ENCODE measurements at regions not wholly inside any gene's neighbourhood (a gene's known extent, or its start where the extent isn't known, plus 50 kb on each side); places are given as distances from the start of the nearest gene placed in this dataset.
"Not testable (repeated sequence)": the region's sequence is repeated elsewhere in the genome, so short reads cannot be mapped to it uniquely, and the experiment has no call there.

DNA sequence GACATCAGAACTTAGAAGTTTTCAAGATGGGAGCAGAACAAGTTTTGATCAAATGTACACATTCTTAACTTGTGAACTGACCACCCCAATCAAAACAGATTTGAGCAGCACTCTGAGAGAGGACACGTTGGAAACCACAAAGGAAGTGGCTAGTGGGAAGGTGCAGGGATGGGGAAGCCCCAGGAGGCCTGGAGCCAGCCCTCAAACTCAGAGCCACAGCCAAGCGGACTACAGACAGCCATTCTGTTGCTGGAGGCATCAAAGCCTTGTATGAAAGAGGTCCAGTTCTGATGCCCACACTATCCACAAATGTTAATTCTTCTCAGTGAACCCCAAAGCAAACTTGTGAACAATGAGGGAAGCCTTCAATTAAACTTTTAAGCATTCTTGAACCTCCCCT is 143.6 kb upstream of the RAB4A start:
- CTCF ChIA-PET = no interaction called here
- H3K4me1 Mint-ChIP-seq = peaks cover 40% of the 10 kb centered on the region
- H3K27me3 Mint-ChIP-seq = peaks cover 18% of the 10 kb centered on the region
- no peak overlapping the region for H3K4me3 Mint-ChIP-seq
- POLR2A ChIA-PET = no interaction called here
- H3K36me3 Mint-ChIP-seq (ENCODE audit: low read depth) = no peaks in the 10 kb centered on the region
- DNase-seq = peak; percentile 48
- no peak overlapping the region for H3K27ac Mint-ChIP-seq
- H3K9me3 Mint-ChIP-seq = no peaks in the 10 kb centered on the region

DNA sequence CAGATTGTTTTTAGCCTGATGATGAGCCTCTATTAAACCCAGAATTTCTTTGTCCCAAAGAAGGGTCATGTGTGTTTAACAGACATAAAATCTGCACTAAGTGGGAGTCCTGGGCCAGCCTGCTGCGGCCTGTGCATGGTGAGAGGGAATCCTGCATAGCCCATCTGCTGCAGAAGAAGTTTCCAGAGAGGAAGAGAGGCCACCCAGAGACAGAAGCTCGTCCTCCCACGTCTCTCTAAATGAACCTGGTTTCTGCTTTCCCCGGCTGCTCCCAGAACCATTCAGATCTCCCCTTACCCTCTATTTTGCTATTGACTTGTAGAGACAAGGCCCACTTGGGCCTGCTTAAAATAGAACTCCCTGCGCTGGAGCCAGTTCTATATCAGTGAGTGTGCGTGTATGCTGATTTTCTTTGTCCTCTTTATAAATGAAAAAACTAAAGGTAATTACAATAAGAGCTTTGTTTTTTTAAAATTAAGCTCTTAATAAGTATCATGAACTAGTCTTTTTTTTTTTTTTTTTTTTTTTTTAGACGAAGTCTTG is 142.8 kb upstream of the RAB4A start:
- peaks cover 2% of the 10 kb centered on the region for H3K9me3 Mint-ChIP-seq
- ChIA-PET CTCF (interaction anchor here (0.7 kb wide), 1 partner anchor 15 kb away, joined by 3 read pairs; no protein-coding TSS in a partner anchor), POLR2A (interaction anchor here (1.0 to 3.2 kb wide), 2 partner anchors 11 to 13 kb away, joined by 3 to 12 read pairs; no protein-coding TSS in a partner anchor)
- no peak overlapping the region for H3K27ac Mint-ChIP-seq
- H3K4me3 Mint-ChIP-seq = no peak overlapping the region
- H3K4me1 Mint-ChIP-seq = peaks cover 40% of the 10 kb centered on the region
- no peak for DNase-seq
- no peaks in the 10 kb centered on the region for H3K36me3 Mint-ChIP-seq (ENCODE audit: low read depth)
- H3K27me3 Mint-ChIP-seq = peaks cover 18% of the 10 kb centered on the region

DNA sequence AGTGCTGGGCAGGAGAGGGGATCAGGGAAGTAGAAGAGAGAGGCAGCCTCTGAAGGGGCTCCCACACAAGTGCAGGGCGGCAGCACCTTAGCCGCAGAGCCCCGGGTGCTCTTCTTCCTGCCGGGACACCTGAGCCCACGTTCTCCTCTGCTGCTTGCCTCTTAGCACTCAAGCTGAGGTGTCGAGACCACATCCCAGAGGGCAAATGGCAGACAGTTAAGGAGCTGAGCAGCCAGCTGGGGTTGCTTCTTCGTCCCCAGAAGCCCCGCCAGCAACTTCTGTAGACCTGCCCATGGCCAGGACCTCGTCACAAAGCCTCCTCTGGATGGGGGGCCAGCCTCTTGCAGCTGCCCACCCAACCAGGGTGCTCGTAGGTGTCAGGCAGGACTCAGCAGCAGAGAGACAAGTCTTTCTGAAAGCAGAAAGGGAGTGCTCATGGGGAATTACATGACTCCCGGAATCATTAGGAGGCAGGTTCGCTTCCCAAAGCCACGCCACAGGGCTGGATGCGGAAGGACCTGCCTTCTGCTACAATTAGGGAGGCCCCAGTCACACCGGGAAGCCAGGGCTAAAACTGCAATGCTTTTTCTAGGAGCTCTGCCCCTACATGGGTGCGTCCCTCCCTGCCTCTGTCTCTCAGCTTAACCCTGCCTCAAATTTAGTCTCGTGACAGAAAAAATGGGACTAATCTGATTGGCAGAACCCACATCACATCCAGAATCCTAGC is 141.4 kb upstream of the RAB4A start:
- peaks cover 8% of the 10 kb centered on the region for H3K9me3 Mint-ChIP-seq
- no peak overlapping the region for H3K4me3 Mint-ChIP-seq
- POLR2A ChIA-PET = interaction anchor here (1.0 to 3.2 kb wide), 4 partner anchors 9 to 56 kb away, joined by 3 to 12 read pairs (median 4); no protein-coding TSS in a partner anchor
- CTCF ChIA-PET = interaction anchor here (2.5 kb wide), 1 partner anchor 9 kb away, joined by 9 read pairs; no protein-coding TSS in a partner anchor
- H3K36me3 Mint-ChIP-seq (ENCODE audit: low read depth) = peaks cover 6% of the 10 kb centered on the region
- peak; percentile 26 for DNase-seq
- peaks cover 40% of the 10 kb centered on the region for H3K4me1 Mint-ChIP-seq
- peaks cover 16% of the 10 kb centered on the region for H3K27me3 Mint-ChIP-seq
- no peak overlapping the region for H3K27ac Mint-ChIP-seq

DNA sequence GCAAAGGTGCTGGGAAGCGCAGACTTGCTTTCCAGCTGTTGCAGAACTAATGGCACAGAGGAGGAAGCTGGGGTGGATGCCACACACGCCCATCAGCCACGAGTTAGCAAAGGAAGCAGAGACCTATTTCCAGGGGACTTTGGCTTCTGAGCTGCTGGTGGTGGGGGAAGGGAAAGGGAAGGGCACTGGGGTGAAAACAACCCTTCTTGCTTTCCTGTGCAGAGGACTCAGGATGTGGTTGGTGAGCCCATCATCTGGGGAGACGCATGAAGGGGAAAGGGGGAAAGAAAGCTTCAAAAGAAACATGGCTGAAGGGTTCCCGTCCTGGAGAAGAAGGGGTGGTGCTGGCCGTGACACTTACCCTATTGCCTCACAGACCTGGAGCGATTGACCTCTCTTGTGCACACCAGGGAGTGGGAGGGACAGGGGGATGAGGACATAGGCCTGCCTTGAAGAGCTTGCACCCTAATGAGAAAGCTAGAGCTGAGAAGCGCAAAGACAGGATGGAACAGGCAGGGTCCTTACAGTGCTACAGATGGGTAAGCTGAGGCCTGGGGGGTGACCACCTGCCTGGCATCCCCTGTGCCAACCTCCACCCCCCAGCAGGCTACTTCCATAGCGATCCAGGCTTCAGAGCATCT is 140.8 kb upstream of the RAB4A start:
- H3K9me3 Mint-ChIP-seq = peaks cover 15% of the 10 kb centered on the region
- POLR2A ChIA-PET = interaction anchor here (1.2 to 3.2 kb wide), 3 partner anchors 9 to 55 kb away, joined by 3 to 12 read pairs (median 4); no protein-coding TSS in a partner anchor
- peaks cover 10% of the 10 kb centered on the region for H3K36me3 Mint-ChIP-seq (ENCODE audit: low read depth)
- H3K4me1 Mint-ChIP-seq = peaks cover 40% of the 10 kb centered on the region
- H3K27me3 Mint-ChIP-seq = peaks cover 13% of the 10 kb centered on the region
- peak; percentile 23 for DNase-seq
- no peak overlapping the region for H3K27ac Mint-ChIP-seq
- CTCF ChIA-PET = interaction anchor here (2.5 kb wide), 1 partner anchor 9 kb away, joined by 9 read pairs; no protein-coding TSS in a partner anchor
- H3K4me3 Mint-ChIP-seq = no peak overlapping the region

DNA sequence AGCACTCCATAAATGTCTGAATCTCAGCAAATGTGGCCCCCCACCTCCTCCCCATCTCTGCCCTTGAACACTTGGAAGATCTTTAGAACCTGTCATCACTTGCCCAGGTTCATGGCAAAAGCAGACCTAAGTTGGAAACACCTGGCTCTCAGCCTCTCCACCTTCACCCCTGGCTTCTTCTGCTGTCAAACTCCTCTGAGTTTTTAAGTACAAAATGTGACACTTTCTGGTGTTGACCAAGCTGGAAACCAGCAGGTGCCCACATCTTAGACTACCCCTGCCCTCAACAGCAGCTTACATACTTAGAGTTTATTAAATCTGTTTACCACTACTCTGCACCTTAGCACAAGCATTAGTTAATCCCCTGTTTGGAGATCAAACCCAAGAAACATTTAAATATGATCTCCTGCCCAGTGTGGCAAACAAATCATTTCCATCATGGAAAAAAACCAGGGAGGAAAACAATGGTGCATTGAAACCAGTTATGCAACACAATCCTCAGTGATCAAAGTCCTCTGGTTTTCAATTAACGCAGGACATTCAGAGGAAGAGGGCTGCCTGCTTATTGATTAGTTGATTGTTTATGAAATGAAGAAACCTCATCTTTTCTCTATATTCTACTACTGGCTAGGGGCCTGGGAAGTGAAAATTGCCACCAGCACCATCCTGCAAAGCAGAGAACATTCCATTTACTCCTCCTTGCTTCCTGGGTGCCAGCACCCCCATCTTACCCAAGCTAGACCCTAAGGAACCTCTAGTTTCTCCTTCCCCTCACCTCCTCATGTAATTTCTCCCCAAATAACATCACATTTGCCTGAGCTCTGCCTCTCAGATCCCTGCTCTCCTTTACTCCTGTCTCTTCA is 139.4 kb upstream of the RAB4A start:
- Mint-ChIP-seq H3K4me3 (no peak overlapping the region), H3K36me3 (ENCODE audit: low read depth) (peaks cover 14% of the 10 kb centered on the region), H3K9me3 (peaks cover 27% of the 10 kb centered on the region), H3K27ac (no peak overlapping the region), H3K4me1 (peaks cover 40% of the 10 kb centered on the region), H3K27me3 (peaks cover 8% of the 10 kb centered on the region)
- POLR2A ChIA-PET = interaction anchor here (3.2 kb wide), 1 partner anchor 7 kb away, joined by 12 read pairs; no protein-coding TSS in a partner anchor
- no peak for DNase-seq
- CTCF ChIA-PET = interaction anchor here (1.1 to 2.5 kb wide), 2 partner anchors 7 to 12 kb away, joined by 3 to 9 read pairs; no protein-coding TSS in a partner anchor

DNA sequence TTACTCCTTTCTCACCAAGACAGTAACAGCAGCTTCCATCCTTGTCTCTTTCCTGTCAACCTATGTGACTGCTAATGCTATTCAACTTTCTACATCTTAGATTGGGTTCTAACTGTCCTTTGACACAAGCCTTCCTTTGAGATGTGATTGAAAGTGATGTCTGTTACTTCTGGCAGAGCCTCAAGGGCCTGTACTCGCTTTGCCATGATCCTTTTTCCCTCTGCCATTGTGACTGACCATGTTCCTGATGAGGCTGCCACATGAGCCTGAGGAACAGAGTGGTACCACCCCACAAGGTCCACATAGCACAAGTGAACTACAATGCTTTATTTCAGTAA is 138.8 kb upstream of the RAB4A start:
- CTCF ChIA-PET = interaction anchor here (1.1 kb wide), 1 partner anchor 12 kb away, joined by 3 read pairs; no protein-coding TSS in a partner anchor
- Mint-ChIP-seq H3K9me3 (peaks cover 28% of the 10 kb centered on the region), H3K4me1 (peaks cover 40% of the 10 kb centered on the region), H3K27me3 (peaks cover 7% of the 10 kb centered on the region), H3K27ac (no peak overlapping the region), H3K4me3 (no peak overlapping the region), H3K36me3 (ENCODE audit: low read depth) (peaks cover 14% of the 10 kb centered on the region)
- POLR2A ChIA-PET = no interaction called here
- DNase-seq = no peak

DNA sequence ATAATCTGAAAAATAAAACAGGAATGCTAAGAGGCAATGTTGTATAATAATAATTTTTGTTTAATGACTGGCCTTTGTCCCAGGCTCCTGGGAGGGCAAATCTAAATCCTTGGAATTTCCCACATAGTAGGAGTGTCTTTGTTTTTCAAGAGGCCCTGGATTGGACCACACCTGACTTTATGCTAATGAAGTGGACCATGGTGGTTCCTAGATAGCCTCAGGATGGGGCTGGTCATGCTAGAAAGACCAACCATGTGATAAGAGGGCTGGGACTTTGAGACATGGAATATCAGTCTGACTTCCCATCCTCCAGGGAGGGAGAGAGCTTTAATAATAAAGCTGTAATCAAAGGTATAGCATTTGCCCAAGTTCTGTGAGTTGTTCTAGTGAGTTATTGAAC is 138.2 kb upstream of the RAB4A start:
- H3K4me1 Mint-ChIP-seq = peaks cover 39% of the 10 kb centered on the region

DNA sequence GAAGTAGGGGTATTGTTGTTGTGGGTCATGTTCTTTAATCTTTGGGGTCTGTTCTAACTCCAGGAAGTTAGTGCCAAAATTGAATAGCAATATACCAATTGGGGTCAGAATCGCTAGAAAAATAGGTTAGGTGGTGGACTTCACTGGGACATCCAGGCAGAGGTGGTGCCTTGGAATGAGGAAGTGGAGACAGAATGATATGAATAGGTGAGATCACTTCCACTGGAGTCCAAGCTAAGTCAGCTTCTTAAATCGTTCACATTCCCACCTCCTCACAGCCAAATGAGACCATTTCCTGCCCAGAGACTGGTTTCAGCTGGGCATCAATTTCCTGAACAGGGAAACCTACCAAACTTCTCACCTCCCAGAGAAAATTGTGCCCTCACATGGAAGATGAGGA is 137.8 kb upstream of the RAB4A start:
- Mint-ChIP-seq H3K27ac (no peak overlapping the region), H3K36me3 (ENCODE audit: low read depth) (peaks cover 14% of the 10 kb centered on the region)
- DNase-seq = no peak

More for the DNA sequence above, 138.2 kb upstream of the RAB4A start:
- H3K9me3 Mint-ChIP-seq = peaks cover 28% of the 10 kb centered on the region
- no peak overlapping the region for H3K27ac Mint-ChIP-seq
- peaks cover 7% of the 10 kb centered on the region for H3K27me3 Mint-ChIP-seq
- ChIA-PET POLR2A (no interaction called here), CTCF (interaction anchor here (1.1 kb wide), 1 partner anchor 11 kb away, joined by 3 read pairs; no protein-coding TSS in a partner anchor)
- H3K36me3 Mint-ChIP-seq (ENCODE audit: low read depth) = peaks cover 14% of the 10 kb centered on the region
- DNase-seq = no peak
- H3K4me3 Mint-ChIP-seq = no peak overlapping the region

DNA sequence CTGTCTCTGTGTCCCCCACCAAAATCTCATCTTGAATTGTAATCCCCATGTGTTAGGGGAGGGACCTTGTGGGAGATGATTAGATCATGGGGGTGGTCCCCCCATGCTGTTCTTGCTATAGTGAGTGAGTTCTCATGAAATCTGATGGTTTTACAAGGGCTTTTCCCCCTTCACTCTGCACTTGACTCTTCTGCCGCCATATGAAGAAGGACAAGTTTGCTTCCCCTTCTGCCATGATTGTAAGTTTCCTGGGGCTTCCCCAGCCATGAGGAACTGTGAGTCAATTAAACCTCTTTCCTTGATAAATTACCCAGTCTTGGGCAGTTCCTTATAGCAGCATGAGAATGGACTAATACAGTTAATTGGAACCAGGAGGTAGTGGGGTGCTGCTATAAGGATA is 137.1 kb upstream of the RAB4A start:
- Mint-ChIP-seq H3K4me3 (no peak overlapping the region), H3K4me1 (peaks cover 34% of the 10 kb centered on the region), H3K27me3 (peaks cover 5% of the 10 kb centered on the region), H3K36me3 (ENCODE audit: low read depth) (peaks cover 14% of the 10 kb centered on the region), H3K9me3 (peaks cover 28% of the 10 kb centered on the region), H3K27ac (no peak overlapping the region)
- POLR2A ChIA-PET = no interaction called here
- no peak for DNase-seq
- CTCF ChIA-PET = no interaction called here

More for the DNA sequence above, 137.8 kb upstream of the RAB4A start:
- POLR2A ChIA-PET = no interaction called here
- peaks cover 6% of the 10 kb centered on the region for H3K27me3 Mint-ChIP-seq
- CTCF ChIA-PET = interaction anchor here (1.1 kb wide), 1 partner anchor 10 kb away, joined by 3 read pairs; no protein-coding TSS in a partner anchor
- peaks cover 35% of the 10 kb centered on the region for H3K4me1 Mint-ChIP-seq
- H3K9me3 Mint-ChIP-seq = peaks cover 28% of the 10 kb centered on the region
- no peak overlapping the region for H3K4me3 Mint-ChIP-seq

DNA sequence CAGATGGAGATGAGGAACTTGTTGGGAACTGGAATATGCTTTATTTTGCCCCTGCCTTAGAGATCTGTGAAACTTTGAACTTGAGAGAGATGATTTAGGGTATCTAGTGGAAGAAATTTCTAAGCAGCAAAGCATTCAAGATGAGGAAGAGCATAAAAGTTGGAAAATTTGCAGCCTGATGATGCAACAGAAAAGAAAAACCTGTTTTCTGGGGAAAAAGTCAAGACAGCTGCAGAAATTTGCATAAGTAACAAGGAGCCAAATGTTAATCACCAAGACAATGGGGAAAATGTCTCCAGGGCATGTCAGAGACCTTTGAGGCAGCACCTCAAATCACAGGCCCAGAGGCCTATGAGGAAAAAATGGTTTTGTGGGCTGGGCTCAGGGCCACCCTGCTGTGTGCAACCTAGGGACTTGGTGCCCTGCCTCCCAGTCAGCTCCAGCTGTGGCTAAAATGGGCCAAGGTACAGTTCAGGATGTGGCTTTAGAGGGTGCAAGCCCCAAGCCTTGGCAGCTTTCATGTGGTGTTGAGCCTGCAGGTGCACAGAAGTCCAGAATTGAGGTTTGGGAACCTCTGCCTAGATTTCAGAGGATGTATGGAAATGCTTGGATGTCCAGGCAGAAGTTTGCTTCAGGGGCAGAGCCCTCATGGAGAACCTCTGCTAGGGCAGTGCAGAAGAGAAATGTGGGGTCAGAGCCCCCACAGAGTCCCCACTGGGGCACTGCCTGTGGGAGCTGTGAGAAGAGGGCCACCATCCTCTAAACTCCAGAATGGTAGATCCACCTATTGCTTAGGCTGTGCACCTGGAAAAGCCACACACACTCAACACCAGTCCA is 136.3 kb upstream of the RAB4A start:
- Mint-ChIP-seq H3K4me1 (peaks cover 34% of the 10 kb centered on the region), H3K36me3 (ENCODE audit: low read depth) (peaks cover 14% of the 10 kb centered on the region), H3K9me3 (peaks cover 28% of the 10 kb centered on the region)
- POLR2A ChIA-PET, H3K27ac Mint-ChIP-seq, H3K4me3 Mint-ChIP-seq, H3K27me3 Mint-ChIP-seq, CTCF ChIA-PET, DNase-seq: not testable (repeated sequence)

DNA sequence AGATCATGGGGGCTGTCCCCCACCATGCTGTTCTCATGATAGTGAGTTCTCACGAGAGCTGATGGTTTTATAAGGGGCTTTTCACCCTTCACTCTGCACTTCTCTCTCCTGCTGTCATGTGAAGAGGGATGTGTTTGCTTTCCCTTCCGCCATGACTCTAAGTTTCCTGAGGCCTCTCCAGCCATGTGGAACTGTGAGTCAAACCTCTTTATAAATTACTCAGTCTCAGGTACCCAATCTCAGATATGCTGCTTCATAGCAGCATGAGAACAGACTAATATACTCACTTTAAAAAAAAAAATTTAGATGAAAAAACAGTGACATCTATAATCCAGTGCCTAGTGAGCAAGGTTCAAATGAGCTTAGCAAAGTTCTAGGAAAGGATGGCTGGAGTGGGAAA is 135.1 kb upstream of the RAB4A start:
- peaks cover 30% of the 10 kb centered on the region for H3K4me1 Mint-ChIP-seq
- peaks cover 3% of the 10 kb centered on the region for H3K27me3 Mint-ChIP-seq
- no peak overlapping the region for H3K27ac Mint-ChIP-seq
- H3K4me3 Mint-ChIP-seq = no peak overlapping the region
- CTCF ChIA-PET = no interaction called here
- H3K36me3 Mint-ChIP-seq (ENCODE audit: low read depth) = peaks cover 14% of the 10 kb centered on the region
- peaks cover 28% of the 10 kb centered on the region for H3K9me3 Mint-ChIP-seq
- POLR2A ChIA-PET = interaction anchor here (1.3 kb wide), 1 partner anchor 108 kb away, joined by 3 read pairs; no protein-coding TSS in a partner anchor
- no peak for DNase-seq

DNA sequence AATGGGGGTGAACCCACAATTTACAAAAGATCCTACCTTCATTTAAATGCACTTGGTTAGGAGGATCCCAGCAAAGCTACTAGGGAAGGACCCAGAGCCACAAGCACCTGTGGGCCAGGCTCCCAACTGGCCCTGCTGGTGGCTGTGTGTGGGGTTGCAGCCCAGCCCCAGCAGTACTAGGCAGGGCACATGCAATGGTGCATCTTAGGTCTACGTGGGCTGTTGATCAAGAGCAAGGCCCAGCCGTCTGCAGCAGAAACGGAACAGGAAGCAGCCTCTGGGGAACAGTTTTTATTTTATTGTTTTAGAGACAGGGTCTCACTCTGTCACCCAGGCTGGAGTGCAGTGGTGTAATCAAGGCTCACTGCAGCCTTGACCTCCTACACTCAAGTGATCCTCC is 134.1 kb upstream of the RAB4A start:
- peaks cover 28% of the 10 kb centered on the region for H3K9me3 Mint-ChIP-seq
- no peak for DNase-seq
- ChIA-PET CTCF (no interaction called here), POLR2A (interaction anchor here (1.3 kb wide), 1 partner anchor 109 kb away, joined by 3 read pairs; no protein-coding TSS in a partner anchor)
- no peaks in the 10 kb centered on the region for H3K27me3 Mint-ChIP-seq
- H3K4me1 Mint-ChIP-seq = peaks cover 24% of the 10 kb centered on the region
- H3K27ac Mint-ChIP-seq = no peak overlapping the region
- H3K36me3 Mint-ChIP-seq (ENCODE audit: low read depth) = peaks cover 14% of the 10 kb centered on the region
- no peak overlapping the region for H3K4me3 Mint-ChIP-seq

All from activated CD4-positive, alpha-beta memory T cell treated with anti-CD3 and anti-CD28 coated beads, Interleukin-2, amount 10 ng/mL, durations not matched to agents 7 days and 5 days (primary cell).